Activated naive CD4-positive, alpha-beta T cell treated with anti-CD3 and anti-CD28 coated beads for 36 hours (primary cell): ENCODE measurements at regions not wholly inside any gene's neighbourhood (a gene's known extent, or its start where the extent isn't known, plus 50 kb on each side); places are given as distances from the start of the nearest gene placed in this dataset.

ENCODE experiments used
- CTCF ChIA-PET: fragments of 350-600 bp; sonication (Branson Sonifier 250); formaldehyde crosslinking; loops from one replicate; lab custom pipeline; 2021; ENCODE audit warnings: antibody characterized with exemption; lab: Charles Lee
- DNase-seq: peaks from one replicate; pipeline ENCODE4 v3.0.0-alpha.2; 2020
- H3K27ac Mint-ChIP-seq: one replicate; pipeline ENCODE4 v1.8.0; 2021; ENCODE audit warnings: mild to moderate bottlenecking, mixed read lengths
- H3K27me3 Mint-ChIP-seq: one replicate; pipeline ENCODE4 v1.8.0; 2021; ENCODE audit warnings: low read depth, mixed read lengths
- H3K36me3 Mint-ChIP-seq: one replicate; pipeline ENCODE4 v1.8.0; 2021; ENCODE audit warnings: low read depth, mixed read lengths
- H3K4me1 Mint-ChIP-seq: one replicate; pipeline ENCODE4 v1.8.0; 2021; ENCODE audit warnings: low read depth, mixed read lengths
- H3K4me3 Mint-ChIP-seq: one replicate; pipeline ENCODE4 v1.8.0; 2021; ENCODE audit warnings: mild to moderate bottlenecking, moderate library complexity, mixed read lengths
- H3K9me3 Mint-ChIP-seq: one replicate; pipeline ENCODE4 v1.8.0; 2021; ENCODE audit warnings: mixed read lengths
- intact Hi-C: fragments of 100-400 bp; cut with micrococcal nuclease; formaldehyde crosslinking; loops from one replicate; pipeline ENCODE4 v1.15.1; 2023

DNA sequence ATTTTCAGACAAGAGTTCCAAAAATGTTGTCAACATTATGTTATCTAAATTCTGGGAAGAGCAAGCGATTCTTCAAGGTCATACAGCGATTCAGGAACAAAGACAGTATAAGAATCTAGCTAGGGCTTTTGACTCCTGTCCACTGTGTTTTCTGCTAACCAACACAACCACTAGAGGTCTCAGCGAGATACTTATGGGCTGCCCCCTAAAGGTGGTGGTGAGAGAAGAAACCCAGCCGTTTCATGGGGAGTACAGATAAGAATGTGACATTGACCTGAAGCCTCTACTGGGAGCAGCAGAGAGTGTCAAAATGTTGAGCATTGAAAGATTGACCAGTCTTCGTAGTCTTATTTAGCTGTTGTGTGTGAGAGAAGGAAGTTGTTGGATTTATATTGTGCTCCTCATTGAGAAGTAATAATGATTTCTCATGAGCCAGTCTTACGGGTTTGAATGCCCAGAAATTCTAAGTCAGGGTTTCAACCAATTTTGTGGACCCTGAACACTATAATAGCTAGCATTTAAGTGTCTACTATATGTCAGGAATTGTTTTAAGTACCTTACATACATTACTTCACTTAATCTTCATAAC lies 168.3 kb downstream of the SPRY1 start:
- no peaks in the 10 kb centered on the region for H3K9me3 Mint-ChIP-seq
- intact Hi-C loops: loop anchor here (1.0 to 5.0 kb wide), 6 partner anchors 36 to 698 kb away; no protein-coding TSS in a partner anchor
- H3K4me1 Mint-ChIP-seq: no peaks in the 10 kb centered on the region
- no peak overlapping the region for H3K27ac Mint-ChIP-seq
- CTCF ChIA-PET: interaction anchor here (0.6 to 2.1 kb wide), 23 partner anchors 10 to 208 kb away, joined by 3 to 10 read pairs (median 4); partner anchors contain the start of gene SPRY1
- H3K27me3 Mint-ChIP-seq: no peaks in the 10 kb centered on the region
- no peaks in the 10 kb centered on the region for H3K36me3 Mint-ChIP-seq
- no peak overlapping the region for H3K4me3 Mint-ChIP-seq
- peak; percentile 65 for DNase-seq

DNA sequence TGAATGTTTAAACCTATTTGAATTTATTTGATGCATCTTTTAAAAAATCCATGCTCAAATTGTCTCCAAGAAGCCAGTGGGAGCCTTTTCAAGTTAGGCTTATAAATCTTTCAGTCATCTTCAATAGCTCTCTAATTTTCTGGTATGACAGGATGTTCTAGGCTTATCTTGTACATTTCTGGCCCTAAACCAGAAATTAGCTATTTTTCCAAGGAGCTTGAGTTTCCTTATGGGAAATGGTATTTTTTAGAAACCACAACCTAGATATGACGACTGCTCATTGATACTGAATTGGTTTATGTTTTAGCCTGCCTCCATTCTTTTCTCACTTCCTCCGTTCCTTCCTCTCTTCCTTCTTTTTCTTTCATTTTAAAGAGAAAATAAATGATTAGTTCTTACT lies 172.3 kb downstream of the SPRY1 start:
- no peaks in the 10 kb centered on the region for H3K4me1 Mint-ChIP-seq
- no peak for DNase-seq
- no peaks in the 10 kb centered on the region for H3K36me3 Mint-ChIP-seq
- intact Hi-C loops: no loop called here
- H3K27me3 Mint-ChIP-seq: peaks cover 3% of the 10 kb centered on the region
- H3K9me3 Mint-ChIP-seq: no peaks in the 10 kb centered on the region
- no peak overlapping the region for H3K4me3 Mint-ChIP-seq
- CTCF ChIA-PET: no interaction called here
- H3K27ac Mint-ChIP-seq: no peak overlapping the region

- Mint-ChIP-seq H3K27ac (no peak overlapping the region), H3K4me3 (no peak overlapping the region), H3K36me3 (no peaks in the 10 kb centered on the region), H3K27me3 (peaks cover 3% of the 10 kb centered on the region), H3K4me1 (no peaks in the 10 kb centered on the region), H3K9me3 (no peaks in the 10 kb centered on the region)
- CTCF ChIA-PET: no interaction called here
- intact Hi-C loops: no loop called here
- no peak for DNase-seq
These were observed 172.9 kb downstream of the SPRY1 start for GRCh38 chr4:123569541-123569940.

GRCh38 chr4:123573866-123574508 lies 177.4 kb downstream of the SPRY1 start:
- H3K27me3 Mint-ChIP-seq: peaks cover 3% of the 10 kb centered on the region
- no peaks in the 10 kb centered on the region for H3K36me3 Mint-ChIP-seq
- no peaks in the 10 kb centered on the region for H3K9me3 Mint-ChIP-seq
- H3K4me1 Mint-ChIP-seq: no peaks in the 10 kb centered on the region
- no peak for DNase-seq
- H3K4me3 Mint-ChIP-seq: no peak overlapping the region
- CTCF ChIA-PET: interaction anchor here (2.5 kb wide), 1 partner anchor 9 kb away, joined by 10 read pairs; no protein-coding TSS in a partner anchor
- H3K27ac Mint-ChIP-seq: no peak overlapping the region
- intact Hi-C loops: no loop called here

DNA sequence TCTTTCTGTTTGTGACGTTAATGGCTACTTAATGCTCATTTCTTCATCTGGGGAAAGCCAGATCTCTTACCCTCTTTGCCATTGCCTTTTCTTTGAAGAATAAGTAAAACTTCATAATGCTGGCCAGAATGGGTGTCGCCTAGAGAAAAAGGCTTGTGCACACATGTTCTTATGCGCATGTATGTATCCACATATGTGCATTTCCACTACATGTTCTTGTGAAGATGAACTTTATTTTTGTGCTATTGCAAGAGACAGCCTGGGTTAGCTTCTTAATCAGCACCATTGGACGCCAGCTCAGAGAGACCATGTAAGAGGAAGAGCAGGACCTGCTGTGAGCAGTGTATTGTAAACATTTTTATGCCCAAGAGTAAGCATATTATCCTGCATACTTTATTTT lies 178.7 kb downstream of the SPRY1 start:
- CTCF ChIA-PET: interaction anchor here (2.5 kb wide), 1 partner anchor 11 kb away, joined by 10 read pairs; no protein-coding TSS in a partner anchor
- Mint-ChIP-seq H3K4me3 (no peak overlapping the region), H3K4me1 (no peaks in the 10 kb centered on the region), H3K27ac (no peak overlapping the region), H3K9me3 (no peaks in the 10 kb centered on the region), H3K27me3 (peaks cover 3% of the 10 kb centered on the region), H3K36me3 (no peaks in the 10 kb centered on the region)
- DNase-seq: no peak
- intact Hi-C loops: no loop called here

DNA sequence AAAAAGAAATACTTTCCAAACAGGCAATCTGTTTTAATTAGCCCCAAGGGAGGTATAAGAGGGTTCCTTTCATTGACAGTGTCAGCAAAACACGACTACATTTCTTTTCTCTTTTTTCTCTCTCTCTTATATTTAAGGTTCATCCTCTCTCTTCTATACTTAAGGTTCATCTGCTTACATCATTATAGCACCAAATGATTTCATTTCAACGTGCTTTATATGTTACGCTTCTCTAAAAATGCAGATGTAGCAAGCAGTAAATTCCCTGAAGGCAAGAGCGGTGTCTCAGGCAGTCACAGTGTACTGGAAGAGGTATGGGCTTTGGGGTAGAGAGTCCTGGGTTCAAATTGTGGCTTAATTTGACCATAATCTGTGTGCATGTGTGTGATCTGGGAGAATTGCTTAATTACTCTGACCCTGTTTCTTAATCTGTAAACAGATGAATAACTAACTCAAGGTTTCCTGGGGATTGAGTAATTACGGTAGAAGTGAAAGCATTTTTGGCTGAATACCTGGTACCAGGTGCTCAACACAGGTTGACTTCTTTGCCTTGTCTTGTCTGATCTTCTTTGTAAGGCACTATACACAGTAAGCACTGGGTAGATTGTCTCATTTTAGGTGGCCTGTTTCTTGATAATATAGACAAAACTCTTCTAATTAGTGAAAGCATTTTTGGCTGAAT lies 180.8 kb downstream of the SPRY1 start:
- intact Hi-C loops: no loop called here
- Mint-ChIP-seq H3K36me3 (no peaks in the 10 kb centered on the region), H3K4me3 (no peak overlapping the region), H3K27me3 (no peaks in the 10 kb centered on the region), H3K9me3 (peaks cover 17% of the 10 kb centered on the region), H3K27ac (no peak overlapping the region), H3K4me1 (no peaks in the 10 kb centered on the region)
- CTCF ChIA-PET: no interaction called here
- no peak for DNase-seq

GRCh38 chr4:123578276-123579029 lies 181.9 kb downstream of the SPRY1 start:
- Mint-ChIP-seq H3K9me3 (peaks cover 17% of the 10 kb centered on the region), H3K4me3 (no peak overlapping the region), H3K36me3 (no peaks in the 10 kb centered on the region), H3K27ac (no peak overlapping the region), H3K27me3 (no peaks in the 10 kb centered on the region), H3K4me1 (no peaks in the 10 kb centered on the region)
- DNase-seq: no peak
- intact Hi-C loops: no loop called here
- CTCF ChIA-PET: no interaction called here

GRCh38 chr4:123579961-123580360 lies 183.4 kb downstream of the SPRY1 start:
- intact Hi-C loops: no loop called here
- H3K36me3 Mint-ChIP-seq: no peaks in the 10 kb centered on the region
- no peak for DNase-seq
- peaks cover 17% of the 10 kb centered on the region for H3K9me3 Mint-ChIP-seq
- no peak overlapping the region for H3K4me3 Mint-ChIP-seq
- no peak overlapping the region for H3K27ac Mint-ChIP-seq
- H3K27me3 Mint-ChIP-seq: no peaks in the 10 kb centered on the region
- no peaks in the 10 kb centered on the region for H3K4me1 Mint-ChIP-seq
- CTCF ChIA-PET: no interaction called here

DNA sequence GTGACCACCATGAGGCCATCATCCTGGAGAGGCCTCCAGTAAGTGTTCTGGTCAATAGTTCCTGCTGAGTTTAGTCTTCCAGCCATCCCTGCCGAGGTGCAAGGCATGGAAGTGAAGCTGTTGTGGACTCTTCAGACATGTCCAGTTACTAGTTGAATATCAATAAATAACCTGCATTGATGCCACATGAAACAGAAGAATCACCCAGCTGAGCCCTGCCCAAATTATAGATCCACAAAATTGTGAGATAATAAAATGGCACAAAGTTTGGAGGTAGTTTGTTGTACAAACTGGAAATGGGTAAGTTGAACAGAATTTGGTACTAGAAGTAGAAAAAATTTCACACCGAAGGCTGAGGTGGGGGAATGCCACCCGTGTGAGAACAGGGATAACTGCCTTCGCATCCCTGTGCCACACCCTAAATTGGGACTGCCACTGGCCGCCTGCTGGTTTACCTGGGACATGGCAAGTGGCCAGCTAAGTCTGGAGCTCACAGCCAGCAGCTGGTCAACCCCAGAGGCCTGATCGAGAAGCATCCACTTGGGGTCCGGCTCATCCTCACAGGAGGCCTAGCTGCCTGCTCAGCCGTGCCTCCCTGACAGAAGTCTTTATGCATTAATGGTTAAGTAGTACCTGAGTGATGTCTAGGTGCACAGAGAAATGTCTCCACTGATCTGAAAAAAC lies 184.5 kb downstream of the SPRY1 start:
- intact Hi-C loops: no loop called here
- no peaks in the 10 kb centered on the region for H3K36me3 Mint-ChIP-seq
- peaks cover 17% of the 10 kb centered on the region for H3K9me3 Mint-ChIP-seq
- no peaks in the 10 kb centered on the region for H3K27me3 Mint-ChIP-seq
- H3K4me3 Mint-ChIP-seq: no peak overlapping the region
- no peaks in the 10 kb centered on the region for H3K4me1 Mint-ChIP-seq
- CTCF ChIA-PET: no interaction called here
- H3K27ac Mint-ChIP-seq: no peak overlapping the region
- no peak for DNase-seq

DNA sequence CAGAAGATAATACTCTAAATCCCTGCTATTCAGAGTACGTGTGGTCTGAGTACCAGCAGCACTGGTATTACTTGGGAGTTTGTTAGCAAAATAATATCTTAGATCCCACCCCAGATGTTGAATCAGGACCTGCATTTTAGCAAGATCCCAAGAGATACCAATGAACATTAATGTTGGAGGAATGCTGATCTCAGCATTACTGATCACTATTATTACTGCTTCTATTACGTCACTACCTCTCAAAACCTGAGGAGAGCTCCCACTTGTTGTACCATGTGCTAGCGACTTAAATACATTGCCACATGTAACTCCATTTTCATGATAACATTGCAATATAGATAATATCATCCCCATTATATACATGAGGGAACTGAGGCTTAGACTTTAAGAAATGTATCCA lies 185.2 kb downstream of the SPRY1 start:
- intact Hi-C loops: no loop called here
- DNase-seq: no peak
- no peaks in the 10 kb centered on the region for H3K36me3 Mint-ChIP-seq
- H3K4me3 Mint-ChIP-seq: no peak overlapping the region
- no peaks in the 10 kb centered on the region for H3K4me1 Mint-ChIP-seq
- H3K9me3 Mint-ChIP-seq: peaks cover 17% of the 10 kb centered on the region
- H3K27me3 Mint-ChIP-seq: no peaks in the 10 kb centered on the region
- CTCF ChIA-PET: no interaction called here
- H3K27ac Mint-ChIP-seq: no peak overlapping the region

GRCh38 chr4:123583043-123583442 lies 186.4 kb downstream of the SPRY1 start:
- Mint-ChIP-seq H3K4me1 (no peaks in the 10 kb centered on the region), H3K27ac (no peak overlapping the region), H3K36me3 (no peaks in the 10 kb centered on the region), H3K4me3 (no peak overlapping the region), H3K9me3 (peaks cover 17% of the 10 kb centered on the region), H3K27me3 (no peaks in the 10 kb centered on the region)
- CTCF ChIA-PET: interaction anchor here (0.6 to 1.2 kb wide), 2 partner anchors 19 to 184 kb away, joined by 3 read pairs; no protein-coding TSS in a partner anchor
- no peak for DNase-seq
- intact Hi-C loops: no loop called here

- Mint-ChIP-seq H3K36me3 (no peaks in the 10 kb centered on the region), H3K27me3 (no peaks in the 10 kb centered on the region), H3K4me3 (no peak overlapping the region), H3K9me3 (peaks cover 17% of the 10 kb centered on the region), H3K27ac (no peak overlapping the region), H3K4me1 (no peaks in the 10 kb centered on the region)
- CTCF ChIA-PET: no interaction called here
- DNase-seq: no peak
- intact Hi-C loops: no loop called here
These were observed 188.5 kb downstream of the SPRY1 start for GRCh38 chr4:123585111-123585510.
